DND-41 (cell line): ENCODE measurements at regions not wholly inside any gene's neighbourhood (a gene's known extent, or its start where the extent isn't known, plus 50 kb on each side); places are given as distances from the start of the nearest gene placed in this dataset.

ENCODE experiments used
- EZH2 ChIP-seq: IDR thresholded peaks from 3 replicates; pipeline ENCODE4 v1.6.1; 2012; ENCODE audit warnings: borderline replicate concordance, low read depth, mild to moderate bottlenecking, moderate library complexity, low read length, inconsistent platforms; ENCODE audit not compliant: severe bottlenecking
- TF ChIP-seq, protein P1 (sequence below): IDR thresholded peaks from 2 replicates; pipeline ENCODE4 v1.5.1; 2012; ENCODE audit warnings: borderline replicate concordance, low read length, moderate library complexity, mild to moderate bottlenecking; ENCODE audit not compliant: poor library complexity, severe bottlenecking; ENCODE audit errors: extremely low read depth

DNA sequence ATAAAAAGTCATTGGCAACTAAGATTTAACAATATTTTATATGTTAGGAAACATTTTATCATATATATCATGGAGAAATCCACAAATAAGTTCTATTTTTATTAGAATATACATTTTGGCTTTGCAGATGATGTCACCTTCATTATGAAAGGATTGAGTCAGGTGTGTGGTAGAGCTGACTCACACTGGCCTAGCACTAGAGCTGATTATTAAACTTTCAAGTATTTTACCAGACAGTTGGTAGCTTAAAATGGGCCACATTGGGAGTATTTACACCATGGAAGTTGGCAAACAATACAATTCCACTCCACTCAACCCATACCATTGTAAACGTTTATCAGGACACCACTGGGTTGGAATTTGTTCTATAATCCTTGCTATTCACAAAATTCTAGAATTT, 1036.6 kb downstream of the TRHDE start:
- TF ChIP-seq, protein P1, sequence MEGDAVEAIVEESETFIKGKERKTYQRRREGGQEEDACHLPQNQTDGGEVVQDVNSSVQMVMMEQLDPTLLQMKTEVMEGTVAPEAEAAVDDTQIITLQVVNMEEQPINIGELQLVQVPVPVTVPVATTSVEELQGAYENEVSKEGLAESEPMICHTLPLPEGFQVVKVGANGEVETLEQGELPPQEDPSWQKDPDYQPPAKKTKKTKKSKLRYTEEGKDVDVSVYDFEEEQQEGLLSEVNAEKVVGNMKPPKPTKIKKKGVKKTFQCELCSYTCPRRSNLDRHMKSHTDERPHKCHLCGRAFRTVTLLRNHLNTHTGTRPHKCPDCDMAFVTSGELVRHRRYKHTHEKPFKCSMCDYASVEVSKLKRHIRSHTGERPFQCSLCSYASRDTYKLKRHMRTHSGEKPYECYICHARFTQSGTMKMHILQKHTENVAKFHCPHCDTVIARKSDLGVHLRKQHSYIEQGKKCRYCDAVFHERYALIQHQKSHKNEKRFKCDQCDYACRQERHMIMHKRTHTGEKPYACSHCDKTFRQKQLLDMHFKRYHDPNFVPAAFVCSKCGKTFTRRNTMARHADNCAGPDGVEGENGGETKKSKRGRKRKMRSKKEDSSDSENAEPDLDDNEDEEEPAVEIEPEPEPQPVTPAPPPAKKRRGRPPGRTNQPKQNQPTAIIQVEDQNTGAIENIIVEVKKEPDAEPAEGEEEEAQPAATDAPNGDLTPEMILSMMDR: no peak
- no peak for TF ChIP-seq EZH2
